GM12878 (cell line): ENCODE measurements at regions not wholly inside any gene's neighbourhood (a gene's known extent, or its start where the extent isn't known, plus 50 kb on each side); places are given as distances from the start of the nearest gene placed in this dataset.

ENCODE experiments used
- ATAC-seq: fragments of 200-7000 bp; cut with Tn5 transposase; 3 replicates; pipeline ENCODE4 v1.9.1; 2020; ENCODE audit warnings: mild to moderate bottlenecking, moderate library complexity
- BruUV-seq: library from RNA; stranded (reverse); fragments of 400-500 nt; replicated peaks from 2 replicates; lab custom pipeline; 2021; lab: Mats Ljungman, UMichigan
- CTCF ChIA-PET: fragments of 300-600 bp; sonication (Branson Sonifier 250); formaldehyde crosslinking; extraction: SDS; loops from one replicate; lab custom pipeline; 2021; ENCODE audit warnings: inconsistent platforms; lab: Yijun Ruan, JAX
- POLR2A ChIA-PET: fragments of 350-600 bp; formaldehyde crosslinking; extraction: SDS; loops from one replicate; lab custom pipeline; 2021; ENCODE audit warnings: inconsistent platforms; lab: Charles Lee
- RAD21 ChIA-PET: fragments of 300-600 bp; sonication (Branson Sonifier 250); formaldehyde crosslinking; loops from one replicate; lab custom pipeline; 2023; ENCODE audit warnings: antibody characterized with exemption; ENCODE audit not compliant: unreplicated experiment; lab: Charles Lee
- SMC1A ChIA-PET: fragments of 300-600 bp; sonication (Branson Sonifier 250); formaldehyde crosslinking; loops from one replicate; lab custom pipeline; 2023; ENCODE audit not compliant: unreplicated experiment, uncharacterized antibody; lab: Charles Lee
- DNase-seq: peaks from one replicate; pipeline ENCODE4 v3.0.0-alpha.2; 2011; ENCODE audit warnings: low read depth, low spot score
- FAIRE-seq: peaks from 3 replicates; lab custom pipeline; 2011; peaks lifted over from hg19 to GRCh38; lab: Jason Lieb, UNC
- H2AFZ ChIP-seq: 2 replicates; pipeline ENCODE4 v1.6.0; 2011; ENCODE audit warnings: low read depth, low read length, control low read depth; ENCODE audit not compliant: control insufficient read depth
- H3K27ac ChIP-seq: 2 replicates; pipeline ENCODE4 v1.5.1; 2011; ENCODE audit warnings: control low read depth; ENCODE audit not compliant: control insufficient read depth, insufficient read depth
- H3K27me3 ChIP-seq, 2 experiments: replicated peaks in 1 of 2; 2 replicates each; pipeline versions ENCODE4 v1.6.0 to v1.6.1; 2011; ENCODE audit warnings: low read length in 1 of 2; ENCODE audit not compliant: control insufficient read depth in 2 of 2, insufficient read depth in 2 of 2
- H3K36me3 ChIP-seq, 2 experiments: 2 replicates each; pipeline ENCODE4 v1.5.1; 2011; ENCODE audit warnings: low read length in 1 of 2; ENCODE audit not compliant: control insufficient read depth in 2 of 2, insufficient read depth in 2 of 2
- H3K4me1 ChIP-seq: 2 replicates; pipeline ENCODE4 v1.6.1; 2011; ENCODE audit warnings: mild to moderate bottlenecking, low read length, moderate library complexity, mixed read lengths; ENCODE audit not compliant: control insufficient read depth, insufficient read depth
- H3K4me2 ChIP-seq: 2 replicates; pipeline ENCODE4 v1.6.0; 2011; ENCODE audit warnings: control low read depth; ENCODE audit not compliant: control insufficient read depth, insufficient read depth
- H3K4me3 ChIP-seq: fragments of 200-600 bp; sonication (generic); 2 replicates; pipeline ENCODE4 v1.5.1; 2016
- H3K79me2 ChIP-seq: 2 replicates; pipeline ENCODE4 v1.6.0; 2011; ENCODE audit warnings: low read length; ENCODE audit not compliant: control insufficient read depth, insufficient read depth
- H3K9ac ChIP-seq: 2 replicates; pipeline ENCODE4 v1.8.0; 2011; ENCODE audit warnings: low read length, control low read depth, mixed read lengths; ENCODE audit not compliant: control insufficient read depth, insufficient read depth
- H3K9me3 ChIP-seq: replicated peaks from 3 replicates; pipeline ENCODE4 v1.5.1; 2011; ENCODE audit warnings: mild to moderate bottlenecking, low read length; ENCODE audit not compliant: control insufficient read depth, insufficient read depth
- H4K20me1 ChIP-seq: 2 replicates; pipeline ENCODE4 v1.6.0; 2011; ENCODE audit not compliant: control insufficient read depth, insufficient read depth
- CTCF ChIP-seq, 3 experiments: IDR thresholded peaks in 2 of 3; conservative IDR thresholded peaks in 1 of 3; 2 replicates each; pipeline ENCODE4 v1.5.1; 2011; ENCODE audit warnings: low read depth in 3 of 3, low read length in 3 of 3, mild to moderate bottlenecking in 3 of 3, control low read depth in 2 of 3, moderate library complexity in 2 of 3, inconsistent platforms in 1 of 3, mixed read lengths in 1 of 3; ENCODE audit not compliant: control insufficient read depth in 2 of 3, insufficient read depth in 1 of 3; ENCODE audit errors: extremely low read depth in 1 of 3
- JUND ChIP-seq: IDR thresholded peaks from 2 replicates; pipeline ENCODE4 v1.6.1; 2012; ENCODE audit warnings: low read depth, mild to moderate bottlenecking, low read length, improper control_type of control experiment, moderate library complexity
- MEF2B ChIP-seq: fragments of 450-650 bp; IDR thresholded peaks from 2 replicates; pipeline ENCODE4 v1.6.1; 2018; ENCODE audit warnings: mild to moderate bottlenecking, moderate library complexity; ENCODE audit not compliant: partially characterized antibody, poor library complexity, severe bottlenecking
- RAD21 ChIP-seq: IDR thresholded peaks from 2 replicates; pipeline ENCODE4 v1.6.1; 2011; ENCODE audit warnings: mild to moderate bottlenecking, low read depth, low read length, moderate library complexity; ENCODE audit not compliant: insufficient read depth
- SMAD5 ChIP-seq: IDR thresholded peaks from 2 replicates; pipeline ENCODE4 v1.6.1; 2016; ENCODE audit warnings: antibody characterized with exemption, low read depth
- SMC3 ChIP-seq: IDR thresholded peaks from 2 replicates; pipeline ENCODE4 v1.6.1; 2011; ENCODE audit warnings: low read length, improper control_type of control experiment, borderline replicate concordance
- WGBS: methylation state at CpG from one replicate; pipeline ENCODE4 v1.1.6; 2016; ENCODE audit warnings: low lambda C conversion rate; ENCODE audit not compliant: insufficient replicate concordance, insufficient coverage; ENCODE audit errors: missing lambda C conversion rate; 5-methylcytosine and 5-hydroxymethylcytosine counted together
- in situ Hi-C: fragments of 300-500 bp; cut with MboI; formaldehyde crosslinking; loops from 9 replicates; pipeline ENCODE4 v1.14.3; 2018; ENCODE audit warnings: mixed read lengths
- intact Hi-C: fragments of 100-400 bp; cut with micrococcal nuclease; formaldehyde crosslinking; loops from one replicate; pipeline ENCODE4 v1.14.2; 2022; ENCODE audit not compliant: unreplicated experiment

- FAIRE-seq = peak; percentile 59
- WGBS = 20% methylated on average over 5 of the region's 5 CpGs
- no peaks in the 10 kb centered on the region; a peak in 1 of 4 replicates for H3K27me3 ChIP-seq
Measured at GRCh38 chr5:61768692-61769281, 436.7 kb downstream of the ZSWIM6 start.

More at GRCh38 chr5:61768692-61769281, 436.7 kb downstream of the ZSWIM6 start:
- DNase-seq (no peak), ATAC-seq (peak; percentile 98)
- RAD21 ChIA-PET = interaction anchor here (1.0 kb wide), 1 partner anchor 149 kb away, joined by 4 read pairs; no protein-coding TSS in a partner anchor
- no peaks in the 10 kb centered on the region for H3K79me2 ChIP-seq
- H3K4me1 ChIP-seq = no peaks in the 10 kb centered on the region
- no peak overlapping the region for H3K9ac ChIP-seq
- intact Hi-C loops (no loop called here), in situ Hi-C loops (no loop called here)
- no peak overlapping the region for H3K4me2 ChIP-seq
- no peaks in the 10 kb centered on the region for H3K36me3 ChIP-seq
- peak; percentile 56 for TF ChIP-seq MEF2B
- TF ChIP-seq JUND = no peak
- TF ChIP-seq RAD21 = peak; percentile 39
- TF ChIP-seq SMAD5 = no peak
- peak; percentile 59 to 90 (median 83) for TF ChIP-seq CTCF (IDR thresholded peaks at IDR 0.05 in 2 of 3, conservative IDR thresholded peaks at IDR 0.05 in 1 of 3; ENCODE audit: control insufficient read depth in 2 of 3, extremely low read depth in 1 of 3, insufficient read depth in 1 of 3, low read depth in 3 of 3, low read length in 3 of 3)
- peak; percentile 33; the same call in 1 of the 2 replicates for TF ChIP-seq SMC3
- POLR2A ChIA-PET = no interaction called here
- SMC1A ChIA-PET = no interaction called here
- H2AFZ ChIP-seq = no peak overlapping the region
- no peak overlapping the region for H3K27ac ChIP-seq
- CTCF ChIA-PET = interaction anchor here (0.5 to 1.3 kb wide), 8 partner anchors 14 to 581 kb away, joined by 3 to 4 read pairs (median 3); no protein-coding TSS in a partner anchor
- H3K9me3 ChIP-seq = no peaks in the 10 kb centered on the region
- H3K4me3 ChIP-seq = no peak overlapping the region
- H4K20me1 ChIP-seq = no peaks in the 10 kb centered on the region
- BruUV-seq = no TSS peak
